ENCODE measurements at regions not wholly inside any gene's neighbourhood (a gene's known extent, or its start where the extent isn't known, plus 50 kb on each side); places are given as distances from the start of the nearest gene placed in this dataset.

- TF ChIP-seq, protein P1, sequence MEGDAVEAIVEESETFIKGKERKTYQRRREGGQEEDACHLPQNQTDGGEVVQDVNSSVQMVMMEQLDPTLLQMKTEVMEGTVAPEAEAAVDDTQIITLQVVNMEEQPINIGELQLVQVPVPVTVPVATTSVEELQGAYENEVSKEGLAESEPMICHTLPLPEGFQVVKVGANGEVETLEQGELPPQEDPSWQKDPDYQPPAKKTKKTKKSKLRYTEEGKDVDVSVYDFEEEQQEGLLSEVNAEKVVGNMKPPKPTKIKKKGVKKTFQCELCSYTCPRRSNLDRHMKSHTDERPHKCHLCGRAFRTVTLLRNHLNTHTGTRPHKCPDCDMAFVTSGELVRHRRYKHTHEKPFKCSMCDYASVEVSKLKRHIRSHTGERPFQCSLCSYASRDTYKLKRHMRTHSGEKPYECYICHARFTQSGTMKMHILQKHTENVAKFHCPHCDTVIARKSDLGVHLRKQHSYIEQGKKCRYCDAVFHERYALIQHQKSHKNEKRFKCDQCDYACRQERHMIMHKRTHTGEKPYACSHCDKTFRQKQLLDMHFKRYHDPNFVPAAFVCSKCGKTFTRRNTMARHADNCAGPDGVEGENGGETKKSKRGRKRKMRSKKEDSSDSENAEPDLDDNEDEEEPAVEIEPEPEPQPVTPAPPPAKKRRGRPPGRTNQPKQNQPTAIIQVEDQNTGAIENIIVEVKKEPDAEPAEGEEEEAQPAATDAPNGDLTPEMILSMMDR (IDR thresholded peaks at IDR 0.05): no peak
- TF ChIP-seq POLR2A (IDR thresholded peaks at IDR 0.05): no peak
These were observed 111.4 kb upstream of the NANOS1 start for GRCh38 chr10:118918116-118918515.

Measured in stomach (tissue), 4 donors.